Mesodermal cell (in vitro differentiated cells): ENCODE measurements at regions not wholly inside any gene's neighbourhood (a gene's known extent, or its start where the extent isn't known, plus 50 kb on each side); places are given as distances from the start of the nearest gene placed in this dataset.

ENCODE experiments used
- H3K27ac ChIP-seq: 2 replicates; pipeline ENCODE4 v1.7.0; 2013; ENCODE audit warnings: mild to moderate bottlenecking, low read depth, low read length, moderate library complexity; ENCODE audit not compliant: severe bottlenecking
- H3K36me3 ChIP-seq: 2 replicates; pipeline ENCODE4 v1.7.1; 2013; ENCODE audit warnings: mild to moderate bottlenecking, low read length, moderate library complexity; ENCODE audit not compliant: control insufficient read depth, insufficient read depth
- H3K4me1 ChIP-seq: one replicate; pipeline ENCODE4 v1.7.1; 2013; ENCODE audit warnings: mild to moderate bottlenecking, low read length; ENCODE audit not compliant: insufficient read depth, control insufficient read depth, poor library complexity, severe bottlenecking
- H3K4me3 ChIP-seq: 2 replicates; pipeline ENCODE4 v1.7.0; 2013; ENCODE audit warnings: low read length, control low read depth, mild to moderate bottlenecking; ENCODE audit not compliant: insufficient read depth, poor library complexity, severe bottlenecking; ENCODE audit errors: extremely low read depth
- H3K9me3 ChIP-seq: 2 replicates; pipeline ENCODE4 v1.7.1; 2013; ENCODE audit warnings: mild to moderate bottlenecking, low read length, moderate library complexity; ENCODE audit not compliant: control insufficient read depth
- WGBS, 2 experiments: methylation state at CpG; one replicate each; pipeline ENCODE4 v1.1.5; 2013; ENCODE audit warnings: missing lambda C conversion rate in 2 of 2; ENCODE audit not compliant: insufficient coverage in 2 of 2; 5-methylcytosine and 5-hydroxymethylcytosine counted together

GRCh38 chr7:142557971-142558582 lies 191.2 kb upstream of the PRSS1 start:
- H3K4me3 ChIP-seq, result no peak overlapping the region
- 69 to 74% methylated on average over 4 of the region's 5 CpGs for WGBS, 2 experiments

GRCh38 chr7:142556740-142557139 lies 192.5 kb upstream of the PRSS1 start:
- Histone ChIP-seq H3K4me3 (no peak overlapping the region), H3K9me3 (peaks cover 4% of the 10 kb centered on the region), H3K4me1 (peaks cover 38% of the 10 kb centered on the region), H3K36me3 (no peaks in the 10 kb centered on the region), H3K27ac (no peak overlapping the region)
- 6 to 20% methylated on average over 1 to 3 of the region's 5 CpGs for WGBS, 2 experiments

More at GRCh38 chr7:142557971-142558582, 191.2 kb upstream of the PRSS1 start:
- Histone ChIP-seq H3K9me3 (no peaks in the 10 kb centered on the region), H3K36me3 (no peaks in the 10 kb centered on the region), H3K4me1 (peaks cover 46% of the 10 kb centered on the region), H3K27ac (no peak overlapping the region)

- no peak overlapping the region for H3K4me3 ChIP-seq
- H3K4me1 ChIP-seq, result peaks cover 35% of the 10 kb centered on the region
- H3K27ac ChIP-seq, result no peak overlapping the region
- H3K9me3 ChIP-seq, result peaks cover 4% of the 10 kb centered on the region
- WGBS, 2 experiments, result 93 to 100% methylated on average over 1 to 5 of the region's 10 CpGs
- H3K36me3 ChIP-seq, result no peaks in the 10 kb centered on the region
Observed at GRCh38 chr7:142554560-142555532, 194.4 kb upstream of the PRSS1 start.

GRCh38 chr7:142553216-142553615 lies 196.1 kb upstream of the PRSS1 start:
- no peaks in the 10 kb centered on the region for H3K36me3 ChIP-seq
- H3K27ac ChIP-seq, result no peak overlapping the region
- peaks cover 4% of the 10 kb centered on the region for H3K9me3 ChIP-seq
- H3K4me3 ChIP-seq, result no peak overlapping the region
- peaks cover 33% of the 10 kb centered on the region for H3K4me1 ChIP-seq
- 100% methylated on average over 1 of the region's 2 CpGs; no CpG with 5 or more reads in 1 of the 2 experiments for WGBS, 2 experiments

GRCh38 chr7:142548978-142549377 lies 200.3 kb upstream of the PRSS1 start:
- Histone ChIP-seq H3K4me3 (no peak overlapping the region), H3K4me1 (no peaks in the 10 kb centered on the region)
- WGBS, 2 experiments, result no CpG with 5 or more reads among the region's 1 CpG

GRCh38 chr7:142546452-142546851 lies 202.8 kb upstream of the PRSS1 start:
- whole genome bisulfite sequencing, 2 experiments, result 92 to 96% methylated on average over 4 of the region's 4 CpGs

More at GRCh38 chr7:142548978-142549377, 200.3 kb upstream of the PRSS1 start:
- no peak overlapping the region for H3K27ac ChIP-seq
- H3K9me3 ChIP-seq, result peaks cover 4% of the 10 kb centered on the region
- H3K36me3 ChIP-seq, result no peaks in the 10 kb centered on the region

GRCh38 chr7:142542942-142543341 lies 206.3 kb upstream of the PRSS1 start:
- 63 to 85% methylated on average over 2 of the region's 2 CpGs for WGBS, 2 experiments

More at GRCh38 chr7:142546452-142546851, 202.8 kb upstream of the PRSS1 start:
- H3K27ac ChIP-seq, result no peak overlapping the region
- no peaks in the 10 kb centered on the region for H3K36me3 ChIP-seq
- no peaks in the 10 kb centered on the region for H3K9me3 ChIP-seq
- H3K4me1 ChIP-seq, result no peaks in the 10 kb centered on the region
- no peak overlapping the region for H3K4me3 ChIP-seq

GRCh38 chr7:142542105-142542504 lies 207.2 kb upstream of the PRSS1 start:
- 100% methylated on average over 1 of the region's 1 CpG; no CpG with 5 or more reads in 1 of the 2 experiments for WGBS, 2 experiments
- Histone ChIP-seq H3K9me3 (no peaks in the 10 kb centered on the region), H3K4me3 (no peak overlapping the region), H3K36me3 (no peaks in the 10 kb centered on the region), H3K4me1 (peaks cover 3% of the 10 kb centered on the region), H3K27ac (no peak overlapping the region)

More at GRCh38 chr7:142542942-142543341, 206.3 kb upstream of the PRSS1 start:
- Histone ChIP-seq H3K27ac (no peak overlapping the region), H3K36me3 (no peaks in the 10 kb centered on the region), H3K4me1 (peaks cover 3% of the 10 kb centered on the region), H3K4me3 (no peak overlapping the region), H3K9me3 (no peaks in the 10 kb centered on the region)

- Histone ChIP-seq H3K36me3 (no peaks in the 10 kb centered on the region), H3K4me1 (peaks cover 3% of the 10 kb centered on the region), H3K4me3 (no peak overlapping the region), H3K9me3 (no peaks in the 10 kb centered on the region), H3K27ac (no peak overlapping the region)
- 100% methylated on average over 1 of the region's 2 CpGs for WGBS, 2 experiments
Observed at GRCh38 chr7:142540371-142540770, 208.9 kb upstream of the PRSS1 start.

GRCh38 chr7:142539901-142540300 lies 209.4 kb upstream of the PRSS1 start:
- Histone ChIP-seq H3K4me3 (no peak overlapping the region), H3K4me1 (peaks cover 3% of the 10 kb centered on the region), H3K27ac (no peak overlapping the region), H3K36me3 (no peaks in the 10 kb centered on the region), H3K9me3 (no peaks in the 10 kb centered on the region)
- no CpG with 5 or more reads among the region's 1 CpG for WGBS, 2 experiments
